ENCODE measurements at regions not wholly inside any gene's neighbourhood (a gene's known extent, or its start where the extent isn't known, plus 50 kb on each side); places are given as distances from the start of the nearest gene placed in this dataset.
"Not testable (repeated sequence)": the region's sequence is repeated elsewhere in the genome, so short reads cannot be mapped to it uniquely, and the experiment has no call there.

- TF ChIP-seq, protein P1, sequence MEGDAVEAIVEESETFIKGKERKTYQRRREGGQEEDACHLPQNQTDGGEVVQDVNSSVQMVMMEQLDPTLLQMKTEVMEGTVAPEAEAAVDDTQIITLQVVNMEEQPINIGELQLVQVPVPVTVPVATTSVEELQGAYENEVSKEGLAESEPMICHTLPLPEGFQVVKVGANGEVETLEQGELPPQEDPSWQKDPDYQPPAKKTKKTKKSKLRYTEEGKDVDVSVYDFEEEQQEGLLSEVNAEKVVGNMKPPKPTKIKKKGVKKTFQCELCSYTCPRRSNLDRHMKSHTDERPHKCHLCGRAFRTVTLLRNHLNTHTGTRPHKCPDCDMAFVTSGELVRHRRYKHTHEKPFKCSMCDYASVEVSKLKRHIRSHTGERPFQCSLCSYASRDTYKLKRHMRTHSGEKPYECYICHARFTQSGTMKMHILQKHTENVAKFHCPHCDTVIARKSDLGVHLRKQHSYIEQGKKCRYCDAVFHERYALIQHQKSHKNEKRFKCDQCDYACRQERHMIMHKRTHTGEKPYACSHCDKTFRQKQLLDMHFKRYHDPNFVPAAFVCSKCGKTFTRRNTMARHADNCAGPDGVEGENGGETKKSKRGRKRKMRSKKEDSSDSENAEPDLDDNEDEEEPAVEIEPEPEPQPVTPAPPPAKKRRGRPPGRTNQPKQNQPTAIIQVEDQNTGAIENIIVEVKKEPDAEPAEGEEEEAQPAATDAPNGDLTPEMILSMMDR (IDR thresholded peaks at IDR 0.05), result no peak
- TF ChIP-seq POLR2A (IDR thresholded peaks at IDR 0.05), result no peak
- H3K27ac ChIP-seq, result no peak overlapping the region
- H3K36me3 ChIP-seq, result no peaks in the 10 kb centered on the region
- ATAC-seq (no peak), DNase-seq (no peak)
- no peaks in the 10 kb centered on the region for H3K27me3 ChIP-seq
- H3K9me3 ChIP-seq, result no peaks in the 10 kb centered on the region
- intact Hi-C loops (cut with DNase I), result no loop called here
- H3K4me1 ChIP-seq, result no peaks in the 10 kb centered on the region
- 90% methylated on average over 3 of the region's 3 CpGs for WGBS (ENCODE audit: insufficient coverage, low coverage, low lambda C conversion rate, missing lambda C conversion rate)
- no peak overlapping the region for H3K4me3 ChIP-seq
Measured at GRCh38 chr4:32689518-32689917, 1969.3 kb downstream of the PCDH7 start.

GRCh38 chr4:32697281-32697814 lies 1977.2 kb downstream of the PCDH7 start:
- Histone ChIP-seq H3K36me3 (no peaks in the 10 kb centered on the region), H3K27me3 (no peaks in the 10 kb centered on the region), H3K4me3 (no peak overlapping the region), H3K9me3 (no peaks in the 10 kb centered on the region), H3K27ac (no peak overlapping the region), H3K4me1 (no peaks in the 10 kb centered on the region)
- intact Hi-C loops (cut with DNase I), result no loop called here
- no peak for DNase-seq
- TF ChIP-seq, protein P1 (IDR thresholded peaks at IDR 0.05), result no peak
- no peak for TF ChIP-seq POLR2A (IDR thresholded peaks at IDR 0.05)
- no peak for ATAC-seq
- WGBS (ENCODE audit: insufficient coverage, low coverage, low lambda C conversion rate, missing lambda C conversion rate), result 52% methylated on average over 2 of the region's 2 CpGs

DNA sequence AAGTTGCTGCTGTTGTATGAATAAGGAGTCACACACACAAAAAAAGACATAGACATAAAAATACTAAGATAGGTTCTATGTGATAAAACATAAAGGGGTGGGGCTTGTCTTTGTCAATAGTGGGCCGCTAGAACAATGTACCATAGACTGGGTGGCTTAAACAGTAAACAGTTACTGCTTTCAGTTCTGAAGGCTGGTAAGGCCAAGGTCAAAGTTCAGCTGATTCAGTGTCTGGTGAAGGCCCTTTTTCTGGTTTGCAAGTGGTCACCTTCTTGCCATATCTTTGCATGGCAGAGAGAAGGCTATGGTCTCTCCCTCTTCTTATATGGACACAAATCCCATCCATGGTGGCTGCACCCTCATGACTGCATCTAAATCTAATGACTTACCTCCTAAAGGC lies 1980.7 kb downstream of the PCDH7 start:
- ATAC-seq, result no peak
- Histone ChIP-seq H3K4me3 (no peak overlapping the region), H3K36me3 (no peaks in the 10 kb centered on the region), H3K27ac (no peak overlapping the region), H3K4me1 (no peaks in the 10 kb centered on the region), H3K27me3 (no peaks in the 10 kb centered on the region), H3K9me3 (no peaks in the 10 kb centered on the region)
- DNase-seq, result no peak
- 29% methylated on average over 1 of the region's 1 CpG for WGBS (ENCODE audit: insufficient coverage, low coverage, low lambda C conversion rate, missing lambda C conversion rate)
- intact Hi-C loops (cut with DNase I), result no loop called here
- TF ChIP-seq, protein P1 (IDR thresholded peaks at IDR 0.05), result no peak
- TF ChIP-seq POLR2A (IDR thresholded peaks at IDR 0.05), result no peak

GRCh38 chr4:32706893-32707292 lies 1986.7 kb downstream of the PCDH7 start:
- Histone ChIP-seq H3K4me3 (no peak overlapping the region), H3K27me3 (no peaks in the 10 kb centered on the region), H3K4me1 (no peaks in the 10 kb centered on the region), H3K9me3 (no peaks in the 10 kb centered on the region), H3K36me3 (no peaks in the 10 kb centered on the region), H3K27ac (no peak overlapping the region)
- intact Hi-C loops (cut with DNase I), result no loop called here
- no peak for ATAC-seq
- WGBS (ENCODE audit: insufficient coverage, low coverage, low lambda C conversion rate, missing lambda C conversion rate), result 14% methylated on average over 1 of the region's 1 CpG
- no peak for DNase-seq
- TF ChIP-seq, protein P1 (IDR thresholded peaks at IDR 0.05), result no peak
- TF ChIP-seq POLR2A (IDR thresholded peaks at IDR 0.05), result no peak

GRCh38 chr4:32716090-32716620 lies 1996.0 kb downstream of the PCDH7 start:
- H3K27me3 ChIP-seq; ATAC-seq; H3K4me3 ChIP-seq; H3K4me1 ChIP-seq; H3K36me3 ChIP-seq; DNase-seq; H3K27ac ChIP-seq; H3K9me3 ChIP-seq; intact Hi-C loops (cut with DNase I): not testable (repeated sequence)
- 96% methylated on average over 5 of the region's 42 CpGs for WGBS (ENCODE audit: insufficient coverage, low coverage, low lambda C conversion rate, missing lambda C conversion rate)

Data from right lobe of liver (tissue), 6 donors.